SU-DHL-6 (cell line): ENCODE measurements at regions not wholly inside any gene's neighbourhood (a gene's known extent, or its start where the extent isn't known, plus 50 kb on each side); places are given as distances from the start of the nearest gene placed in this dataset.

Experiments used
- EZH2phosphoT487 ChIP-seq: fragments of 200-600 bp; sonication (generic), shearing (Covaris generic); conservative IDR thresholded peaks from 2 replicates; pipeline ENCODE4 v1.6.1; 2018; ENCODE audit warnings: mild to moderate bottlenecking, antibody characterized with exemption, low read length, moderate library complexity, mixed read lengths
- TF ChIP-seq, protein P1 (sequence below): fragments of 200-600 bp; sonication (generic); IDR thresholded peaks from one replicate; pipeline ENCODE4 v1.5.1; 2017; ENCODE audit warnings: antibody characterized with exemption, mild to moderate bottlenecking, low read length, moderate library complexity; ENCODE audit not compliant: insufficient read depth, poor library complexity, severe bottlenecking

- TF ChIP-seq, protein P1, sequence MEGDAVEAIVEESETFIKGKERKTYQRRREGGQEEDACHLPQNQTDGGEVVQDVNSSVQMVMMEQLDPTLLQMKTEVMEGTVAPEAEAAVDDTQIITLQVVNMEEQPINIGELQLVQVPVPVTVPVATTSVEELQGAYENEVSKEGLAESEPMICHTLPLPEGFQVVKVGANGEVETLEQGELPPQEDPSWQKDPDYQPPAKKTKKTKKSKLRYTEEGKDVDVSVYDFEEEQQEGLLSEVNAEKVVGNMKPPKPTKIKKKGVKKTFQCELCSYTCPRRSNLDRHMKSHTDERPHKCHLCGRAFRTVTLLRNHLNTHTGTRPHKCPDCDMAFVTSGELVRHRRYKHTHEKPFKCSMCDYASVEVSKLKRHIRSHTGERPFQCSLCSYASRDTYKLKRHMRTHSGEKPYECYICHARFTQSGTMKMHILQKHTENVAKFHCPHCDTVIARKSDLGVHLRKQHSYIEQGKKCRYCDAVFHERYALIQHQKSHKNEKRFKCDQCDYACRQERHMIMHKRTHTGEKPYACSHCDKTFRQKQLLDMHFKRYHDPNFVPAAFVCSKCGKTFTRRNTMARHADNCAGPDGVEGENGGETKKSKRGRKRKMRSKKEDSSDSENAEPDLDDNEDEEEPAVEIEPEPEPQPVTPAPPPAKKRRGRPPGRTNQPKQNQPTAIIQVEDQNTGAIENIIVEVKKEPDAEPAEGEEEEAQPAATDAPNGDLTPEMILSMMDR = no peak
- TF ChIP-seq EZH2phosphoT487 = no peak
Measured at GRCh38 chr2:147110317-147110716, 734.5 kb upstream of the ACVR2A start.
